K562 (cell line): ENCODE measurements at regions not wholly inside any gene's neighbourhood (a gene's known extent, or its start where the extent isn't known, plus 50 kb on each side); places are given as distances from the start of the nearest gene placed in this dataset.
"Not testable (repeated sequence)": the region's sequence is repeated elsewhere in the genome, so short reads cannot be mapped to it uniquely, and the experiment has no call there.

Experiments
- ATAC-seq: fragments of 200-7000 bp; cut with Tn5 transposase; 3 replicates; pipeline ENCODE4 v1.9.1; 2020; ENCODE audit warnings: moderate library complexity
- BruUV-seq: library from RNA; stranded (reverse); fragments of 400-500 nt; replicated peaks from 2 replicates; lab custom pipeline; 2021; lab: Mats Ljungman, UMichigan
- CTCF ChIA-PET: fragments of 300-600 bp; formaldehyde crosslinking; extraction: SDS; loops from one replicate; lab custom pipeline; 2021; ENCODE audit warnings: low intra/inter-chr PET ratio; lab: Yijun Ruan, JAX
- POLR2A ChIA-PET: fragments of 300-600, 350-650 bp; sonication (Branson Sonifier 250); formaldehyde crosslinking; extraction: SDS; loops from one replicate; lab custom pipeline; 2021; ENCODE audit warnings: antibody characterized with exemption, inconsistent platforms; lab: Yijun Ruan, JAX
- DNase-seq, 4 experiments: peaks; one replicate each; pipeline versions ENCODE4 v3.0.0 to v3.0.0-alpha.2; 2011 to 2018; ENCODE audit warnings: low spot score in 3 of 4, mixed read lengths in 3 of 4; ENCODE audit errors: extremely low read depth in 1 of 4
- FAIRE-seq: peaks from 2 replicates; lab custom pipeline; 2011; peaks lifted over from hg19 to GRCh38; lab: Jason Lieb, UNC
- H2AFZ ChIP-seq: 2 replicates; pipeline ENCODE4 v1.6.0; 2011; ENCODE audit warnings: low read depth, low read length, control low read depth, inconsistent platforms
- H3K27ac ChIP-seq: fragments of 200-600 bp; 3 replicates; pipeline ENCODE4 v1.8.0; 2011; ENCODE audit warnings: low read depth, mild to moderate bottlenecking, control low read depth, inconsistent platforms, low read length, moderate library complexity, mixed read lengths; ENCODE audit errors: extremely low read depth
- H3K27me3 ChIP-seq, 2 experiments: fragments of 300-600 bp in 1 of 2; 2 replicates in 1 of 2; 3 replicates in 1 of 2; pipeline versions ENCODE4 v1.6.0 to v1.8.0; 2011; ENCODE audit warnings: inconsistent platforms in 2 of 2, low read length in 2 of 2, mild to moderate bottlenecking in 1 of 2, mixed read lengths in 1 of 2, moderate library complexity in 1 of 2; ENCODE audit not compliant: control insufficient read depth in 2 of 2, insufficient read depth in 2 of 2
- H3K36me3 ChIP-seq: fragments of 300-600 bp; 3 replicates; pipeline ENCODE4 v1.8.0; 2011; ENCODE audit warnings: mild to moderate bottlenecking, low read length, inconsistent platforms; ENCODE audit not compliant: control insufficient read depth, insufficient read depth
- H3K4me1 ChIP-seq, 2 experiments: fragments of 200-600 bp in 1 of 2; replicated peaks in 1 of 2; 2 replicates in 1 of 2; 3 replicates in 1 of 2; pipeline versions ENCODE4 v1.5.1 to v1.8.0; 2011; ENCODE audit warnings: inconsistent platforms in 2 of 2, low read length in 2 of 2, mild to moderate bottlenecking in 1 of 2, mixed read lengths in 1 of 2, moderate library complexity in 1 of 2; ENCODE audit not compliant: control insufficient read depth in 2 of 2, insufficient read depth in 2 of 2
- H3K4me2 ChIP-seq: 2 replicates; pipeline ENCODE4 v1.6.1; 2011; ENCODE audit warnings: low read length, control low read depth, inconsistent platforms, mixed read lengths; ENCODE audit not compliant: insufficient read depth
- H3K4me3 ChIP-seq: fragments of 200-600 bp; sonication (generic), shearing (Covaris generic); 2 replicates; pipeline ENCODE4 v1.5.1; 2016; ENCODE audit warnings: control low read depth, inconsistent platforms
- H3K79me2 ChIP-seq: fragments of 200-600 bp; 3 replicates; pipeline ENCODE4 v1.8.0; 2011; ENCODE audit warnings: low read length, inconsistent platforms; ENCODE audit not compliant: control insufficient read depth, insufficient read depth
- H3K9ac ChIP-seq, 2 experiments: 2 replicates each; pipeline versions ENCODE4 v1.6.0 to v1.6.1; 2011; ENCODE audit warnings: low read depth in 2 of 2, low read length in 2 of 2, control low read depth in 1 of 2, inconsistent platforms in 1 of 2, mild to moderate bottlenecking in 1 of 2, mixed read lengths in 1 of 2; ENCODE audit not compliant: insufficient read depth in 1 of 2
- H3K9me1 ChIP-seq: one replicate; pipeline ENCODE4 v1.6.0; 2011; ENCODE audit warnings: inconsistent platforms, mild to moderate bottlenecking, low read length, moderate library complexity; ENCODE audit not compliant: control insufficient read depth, insufficient read depth
- H3K9me3 ChIP-seq: replicated peaks from 2 replicates; pipeline ENCODE4 v1.5.1; 2011; ENCODE audit warnings: low read depth, low read length, inconsistent platforms; ENCODE audit not compliant: control insufficient read depth, insufficient read depth
- H4K20me1 ChIP-seq: replicated peaks from 2 replicates; pipeline ENCODE4 v1.6.1; 2011; ENCODE audit warnings: low read length, inconsistent platforms, mixed read lengths; ENCODE audit not compliant: control insufficient read depth, insufficient read depth
- MAFG ChIP-seq: fragments of 450-650 bp; conservative IDR thresholded peaks from 2 replicates; pipeline ENCODE4 v1.6.1; 2016; ENCODE audit warnings: missing genetic modification characterization, missing compliant biosample characterization
- ZNF316 ChIP-seq: fragments of 450-650 bp; IDR thresholded peaks from 2 replicates; pipeline ENCODE4 v1.6.1; 2016
- WGBS: fragments of 100-300 bp; shearing (Covaris generic); methylation state at CpG from one replicate; pipeline ENCODE4 v1.1.6; 2016; ENCODE audit warnings: low coverage, mixed read lengths; ENCODE audit not compliant: insufficient coverage; ENCODE audit errors: missing lambda C conversion rate; 5-methylcytosine and 5-hydroxymethylcytosine counted together
- in situ Hi-C: fragments of 300-500 bp; cut with MboI; formaldehyde crosslinking; loops from 4 replicates; pipeline ENCODE4 v1.15.0; 2018; ENCODE audit warnings: inconsistent platforms, mixed read lengths
- intact Hi-C: fragments of 100-400 bp; cut with micrococcal nuclease; formaldehyde crosslinking; loops from 2 replicates; pipeline ENCODE4 v1.14.2; 2022

DNA sequence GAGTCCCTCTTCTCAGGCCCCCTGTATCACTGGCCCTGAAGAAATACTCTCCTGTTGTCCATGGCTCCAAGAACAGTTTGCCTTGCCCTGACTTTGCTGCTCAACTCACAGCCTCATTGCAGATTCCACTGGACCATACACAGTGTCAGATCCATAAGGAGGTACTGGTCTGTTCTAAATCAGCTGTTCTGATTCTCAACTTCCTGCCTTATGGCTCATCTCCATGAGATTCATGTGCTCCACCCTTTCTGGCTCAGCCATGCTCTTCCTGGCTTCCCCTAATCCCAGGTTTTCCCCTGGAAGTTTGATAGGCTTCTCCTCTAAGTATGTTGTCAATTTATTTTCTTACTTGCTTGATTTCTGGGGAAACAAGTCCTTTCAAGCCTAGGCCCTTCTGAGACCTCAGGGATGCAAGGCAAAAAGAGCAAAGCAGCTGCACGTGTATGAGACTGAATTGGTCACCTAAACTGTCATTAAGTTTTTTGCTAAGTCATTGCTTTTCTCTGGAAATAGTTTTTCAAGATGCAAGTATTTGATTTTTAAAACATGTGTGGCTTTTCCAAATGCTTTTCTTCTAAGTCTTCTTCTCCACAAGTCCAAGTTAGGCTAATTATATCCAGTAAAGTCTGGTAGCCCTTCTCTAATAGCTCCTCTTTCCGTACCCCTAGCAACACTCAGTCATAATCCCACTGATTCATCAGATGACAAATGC is 1288.5 kb downstream of the RPIA start:
- H3K79me2 ChIP-seq, CTCF ChIA-PET, H3K9me1 ChIP-seq, H3K4me1 ChIP-seq, H3K27ac ChIP-seq, intact Hi-C loops, H3K9ac ChIP-seq, H2AFZ ChIP-seq: not testable (repeated sequence)
- TF ChIP-seq ZNF316 (peak; percentile 35; the same call in 1 of the 2 replicates), MAFG (peak; percentile 29; the same call in 1 of the 2 replicates)
- TF ChIP-seq, all 486 proteins: peak for 2; not testable (repeated sequence) for 484
- H3K9me3 ChIP-seq, H3K36me3 ChIP-seq, H4K20me1 ChIP-seq, H3K4me2 ChIP-seq, DNase-seq, FAIRE-seq, in situ Hi-C loops, ATAC-seq, H3K4me3 ChIP-seq, H3K27me3 ChIP-seq, POLR2A ChIA-PET, BruUV-seq: not testable (repeated sequence)
- no CpG with 5 or more reads among the region's 2 CpGs for WGBS

DNA sequence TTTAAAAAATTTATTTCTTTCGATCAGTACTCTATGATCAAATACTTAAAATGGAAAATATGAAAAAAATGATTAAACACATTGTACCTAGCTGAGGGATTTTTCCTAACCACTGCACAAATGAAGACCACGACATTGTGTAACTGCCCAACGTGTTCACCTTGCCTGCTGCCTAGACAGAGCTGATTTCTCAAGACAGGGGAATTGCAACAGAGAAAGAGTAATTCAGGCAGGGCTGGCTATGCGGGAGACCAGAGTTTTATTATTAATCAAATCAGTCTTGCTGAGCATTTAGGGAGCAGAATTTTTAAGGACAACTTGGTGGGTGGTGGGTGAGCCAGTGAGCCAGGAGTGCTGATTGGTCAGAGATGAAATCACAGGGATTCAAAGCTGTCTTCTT is 1290.8 kb downstream of the RPIA start:
- in situ Hi-C loops, POLR2A ChIA-PET, H3K36me3 ChIP-seq, H3K9me1 ChIP-seq, CTCF ChIA-PET, ATAC-seq, DNase-seq, H3K9me3 ChIP-seq, H2AFZ ChIP-seq, H3K79me2 ChIP-seq, H3K4me2 ChIP-seq, BruUV-seq, H3K4me3 ChIP-seq, H3K9ac ChIP-seq, intact Hi-C loops, H3K27me3 ChIP-seq, H3K4me1 ChIP-seq, FAIRE-seq, H3K27ac ChIP-seq, H4K20me1 ChIP-seq: not testable (repeated sequence)
- WGBS, result 0% methylated on average over 4 of the region's 4 CpGs

DNA sequence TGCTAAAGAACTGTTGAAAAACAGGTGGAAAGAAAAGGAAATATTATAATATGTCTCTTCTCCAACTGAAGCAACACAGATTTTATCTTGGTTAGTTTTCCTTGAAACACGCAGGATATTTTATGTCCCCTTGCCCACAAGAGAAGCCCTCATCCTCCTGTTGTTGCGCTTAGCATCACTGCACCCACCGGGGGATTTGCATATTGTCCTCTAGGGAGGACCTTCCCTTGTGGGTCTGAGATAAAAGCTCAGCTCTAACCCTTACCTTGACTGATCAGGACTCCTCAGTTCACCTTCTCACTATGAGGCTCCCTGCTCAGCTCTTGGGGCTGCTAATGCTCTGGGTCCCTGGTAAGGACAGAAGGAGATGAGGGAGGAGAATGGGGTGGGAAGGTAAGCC is 1294.2 kb downstream of the RPIA start:
- H2AFZ ChIP-seq, H3K27ac ChIP-seq, H3K4me2 ChIP-seq, H3K4me3 ChIP-seq, intact Hi-C loops, BruUV-seq, H3K36me3 ChIP-seq, H3K9me1 ChIP-seq, H3K9ac ChIP-seq, H3K79me2 ChIP-seq, in situ Hi-C loops, CTCF ChIA-PET, POLR2A ChIA-PET, H3K27me3 ChIP-seq, DNase-seq, FAIRE-seq, H4K20me1 ChIP-seq, ATAC-seq, H3K4me1 ChIP-seq, H3K9me3 ChIP-seq: not testable (repeated sequence)
- no CpG with 5 or more reads among the region's 3 CpGs for WGBS
